Natural killer cell (primary cell): ENCODE measurements at regions not wholly inside any gene's neighbourhood (a gene's known extent, or its start where the extent isn't known, plus 50 kb on each side); places are given as distances from the start of the nearest gene placed in this dataset.

Experiments used
- ATAC-seq, 3 donors: fragments of 150-1000 bp in 2 of 3; fragments of 200-7000 bp in 1 of 3; cut with Tn5 transposase; 1 replicate in 1 of 3; 2 replicates in 2 of 3; pipeline ENCODE4 v1.10.0; 2021; ENCODE audit warnings: mild to moderate bottlenecking in 2 of 3, moderate library complexity in 2 of 3
- DNase-seq, 2 donors: peaks; one replicate each; pipeline versions ENCODE4 v3.0.0 to v3.0.0-alpha.2; 2013 to 2021; ENCODE audit warnings: mixed read lengths in 1 of 2
- H3K27ac ChIP-seq: one replicate; pipeline ENCODE4 v1.5.1; 2013; ENCODE audit warnings: mild to moderate bottlenecking, low read length
- H3K27me3 ChIP-seq: one replicate; pipeline ENCODE4 v1.6.1; 2013; ENCODE audit warnings: low read length; ENCODE audit not compliant: control insufficient read depth, insufficient read depth
- H3K36me3 ChIP-seq: one replicate; pipeline ENCODE4 v1.6.1; 2013; ENCODE audit warnings: low read length; ENCODE audit not compliant: control insufficient read depth, insufficient read depth
- H3K4me1 ChIP-seq: one replicate; pipeline ENCODE4 v1.6.1; 2013; ENCODE audit warnings: low read length; ENCODE audit not compliant: control insufficient read depth, insufficient read depth
- H3K4me3 ChIP-seq: one replicate; pipeline ENCODE4 v1.5.1; 2013; ENCODE audit warnings: low read length
- H3K9me3 ChIP-seq: one replicate; pipeline ENCODE4 v1.6.1; 2013; ENCODE audit warnings: low read length; ENCODE audit not compliant: control insufficient read depth, insufficient read depth
- H3K27ac Mint-ChIP-seq, 2 donors: one replicate each; pipeline ENCODE4 v1.8.0; 2022; ENCODE audit warnings: mild to moderate bottlenecking in 2 of 2, mixed read lengths in 2 of 2, moderate library complexity in 1 of 2
- H3K27me3 Mint-ChIP-seq, 2 donors: one replicate each; pipeline ENCODE4 v1.8.0; 2022; ENCODE audit warnings: low read depth in 2 of 2, mixed read lengths in 2 of 2
- H3K36me3 Mint-ChIP-seq: one replicate; pipeline ENCODE4 v1.8.0; 2022; ENCODE audit warnings: mixed read lengths
- H3K4me1 Mint-ChIP-seq, 2 donors: one replicate each; pipeline ENCODE4 v1.8.0; 2022; ENCODE audit warnings: mixed read lengths in 2 of 2
- H3K4me3 Mint-ChIP-seq: one replicate; pipeline ENCODE4 v1.8.0; 2022; ENCODE audit warnings: mild to moderate bottlenecking, moderate library complexity, mixed read lengths
- H3K9me3 Mint-ChIP-seq, 2 donors: one replicate each; pipeline ENCODE4 v1.8.0; 2022; ENCODE audit warnings: mixed read lengths in 2 of 2
- WGBS: methylation state at CpG from one replicate; pipeline ENCODE4 v1.1.7; 2013; ENCODE audit warnings: missing lambda C conversion rate; ENCODE audit not compliant: insufficient coverage; 5-methylcytosine and 5-hydroxymethylcytosine counted together
- intact Hi-C: fragments of 100-400 bp; cut with micrococcal nuclease; formaldehyde crosslinking; loops from one replicate; pipeline ENCODE4 v1.14.2; 2022
- TF ChIP-seq, protein P1 (sequence below): fragments of 200-600 bp; IDR thresholded peaks from one replicate; pipeline ENCODE4 v1.8.0; 2022; ENCODE audit warnings: antibody characterized with exemption

DNA sequence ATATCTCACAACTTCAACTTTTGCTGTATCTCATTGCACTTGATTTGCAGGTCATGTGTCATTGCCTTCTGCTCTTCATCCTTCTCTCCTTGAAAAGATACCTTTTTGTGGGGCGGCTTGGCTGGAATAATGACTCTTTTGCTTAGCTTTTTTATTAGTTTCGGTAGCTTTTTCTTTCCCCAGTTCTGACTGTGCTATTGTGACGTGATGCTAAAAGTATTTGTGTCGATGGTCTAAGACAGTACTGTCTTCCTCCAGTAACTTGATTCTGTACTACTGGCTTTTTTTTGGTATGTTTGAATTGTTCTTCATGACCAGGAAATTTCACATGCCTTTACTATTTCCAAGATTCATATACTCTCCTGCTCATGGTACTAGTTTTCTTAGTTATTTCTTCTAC is 63.1 kb downstream of the SLITRK1 start:
- H3K9me3 ChIP-seq: peaks cover 8% of the 10 kb centered on the region
- WGBS: 91% methylated on average over 3 of the region's 4 CpGs
- no peaks in the 10 kb centered on the region for H3K27me3 ChIP-seq
- H3K27ac Mint-ChIP-seq: no peak overlapping the region
- H3K4me3 Mint-ChIP-seq: no peak overlapping the region
- no peaks in the 10 kb centered on the region for H3K36me3 Mint-ChIP-seq
- no peak for DNase-seq
- peaks cover 5 to 7% of the 10 kb centered on the region in 2 donors for H3K9me3 Mint-ChIP-seq
- no peak overlapping the region for H3K4me3 ChIP-seq
- H3K27me3 Mint-ChIP-seq: no peaks in the 10 kb centered on the region
- no peaks in the 10 kb centered on the region for H3K36me3 ChIP-seq
- TF ChIP-seq, protein P1, sequence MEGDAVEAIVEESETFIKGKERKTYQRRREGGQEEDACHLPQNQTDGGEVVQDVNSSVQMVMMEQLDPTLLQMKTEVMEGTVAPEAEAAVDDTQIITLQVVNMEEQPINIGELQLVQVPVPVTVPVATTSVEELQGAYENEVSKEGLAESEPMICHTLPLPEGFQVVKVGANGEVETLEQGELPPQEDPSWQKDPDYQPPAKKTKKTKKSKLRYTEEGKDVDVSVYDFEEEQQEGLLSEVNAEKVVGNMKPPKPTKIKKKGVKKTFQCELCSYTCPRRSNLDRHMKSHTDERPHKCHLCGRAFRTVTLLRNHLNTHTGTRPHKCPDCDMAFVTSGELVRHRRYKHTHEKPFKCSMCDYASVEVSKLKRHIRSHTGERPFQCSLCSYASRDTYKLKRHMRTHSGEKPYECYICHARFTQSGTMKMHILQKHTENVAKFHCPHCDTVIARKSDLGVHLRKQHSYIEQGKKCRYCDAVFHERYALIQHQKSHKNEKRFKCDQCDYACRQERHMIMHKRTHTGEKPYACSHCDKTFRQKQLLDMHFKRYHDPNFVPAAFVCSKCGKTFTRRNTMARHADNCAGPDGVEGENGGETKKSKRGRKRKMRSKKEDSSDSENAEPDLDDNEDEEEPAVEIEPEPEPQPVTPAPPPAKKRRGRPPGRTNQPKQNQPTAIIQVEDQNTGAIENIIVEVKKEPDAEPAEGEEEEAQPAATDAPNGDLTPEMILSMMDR: no peak
- no peak for ATAC-seq
- no peak overlapping the region for H3K27ac ChIP-seq
- H3K4me1 Mint-ChIP-seq: no peaks in the 10 kb centered on the region
- H3K4me1 ChIP-seq: no peaks in the 10 kb centered on the region
- intact Hi-C loops: no loop called here

DNA sequence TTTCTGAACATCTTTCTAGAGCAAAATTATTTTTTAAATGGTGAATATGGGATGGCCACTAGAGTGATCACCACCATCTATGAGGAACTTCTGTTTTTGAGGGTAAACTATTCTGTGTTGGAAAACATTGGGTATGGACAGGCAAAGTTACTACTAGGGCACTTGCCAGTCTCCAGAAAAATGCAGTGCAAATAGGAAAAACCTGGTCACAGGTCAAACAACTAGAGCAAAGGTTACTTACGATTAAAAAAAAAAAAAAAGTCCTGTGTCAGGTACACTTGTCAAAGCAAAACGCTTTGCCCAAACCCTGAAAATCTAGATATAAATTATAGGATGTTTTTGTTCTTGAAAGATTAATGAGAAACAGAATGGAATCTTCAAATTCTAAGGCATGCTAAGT is 66.2 kb downstream of the SLITRK1 start:
- Histone ChIP-seq H3K4me1 (no peaks in the 10 kb centered on the region), H3K36me3 (no peaks in the 10 kb centered on the region), H3K9me3 (no peaks in the 10 kb centered on the region), H3K27me3 (no peaks in the 10 kb centered on the region), H3K27ac (no peak overlapping the region), H3K4me3 (no peak overlapping the region)
- no peaks in the 10 kb centered on the region for H3K36me3 Mint-ChIP-seq
- H3K27me3 Mint-ChIP-seq: no peaks in the 10 kb centered on the region
- H3K4me3 Mint-ChIP-seq: no peak overlapping the region
- ATAC-seq (no peak), DNase-seq (no peak)
- intact Hi-C loops: no loop called here
- TF ChIP-seq, protein P1: no peak
- no peak overlapping the region for H3K27ac Mint-ChIP-seq
- peaks cover 10 to 12% of the 10 kb centered on the region in 2 donors for H3K9me3 Mint-ChIP-seq
- no peaks in the 10 kb centered on the region for H3K4me1 Mint-ChIP-seq
- WGBS: 100% methylated on average over 1 of the region's 2 CpGs

DNA sequence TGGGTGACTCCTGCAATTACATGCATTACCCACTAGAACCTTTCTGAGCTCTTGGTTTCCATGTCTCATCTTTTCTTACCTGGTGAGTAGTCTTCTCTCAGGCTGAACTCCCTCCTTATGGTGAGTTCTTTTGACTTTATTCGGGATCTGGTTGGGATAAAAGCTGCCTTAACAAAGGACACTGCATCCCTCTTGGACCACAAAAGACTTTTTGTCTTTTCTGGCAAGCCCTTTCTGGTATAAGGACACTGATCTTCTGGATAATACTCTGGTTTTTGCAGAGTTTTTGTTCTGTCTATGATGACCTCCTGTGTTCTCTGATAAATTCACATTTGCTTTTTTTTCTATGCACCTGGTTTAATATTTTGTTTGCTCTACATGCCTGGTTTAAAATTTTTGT is 66.7 kb downstream of the SLITRK1 start:
- intact Hi-C loops: no loop called here
- no peaks in the 10 kb centered on the region for H3K36me3 Mint-ChIP-seq

DNA sequence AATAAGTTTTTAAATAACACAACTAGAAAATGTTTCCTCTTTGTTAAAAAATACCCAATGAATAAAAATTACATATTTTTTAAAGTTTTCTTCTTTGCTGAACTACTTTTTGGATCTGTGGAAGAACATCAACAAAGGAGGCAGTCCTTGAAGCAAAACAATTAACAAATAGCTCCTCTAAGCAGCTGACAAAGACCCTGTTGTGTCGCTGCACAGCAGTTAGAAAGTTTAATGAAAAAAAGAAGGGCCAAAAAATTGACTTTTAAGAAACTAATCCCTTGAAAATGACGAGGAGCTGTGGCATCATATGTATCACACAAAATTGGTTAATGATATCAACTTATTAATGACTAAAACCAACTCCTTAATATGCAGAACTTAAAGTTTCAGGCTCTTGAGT is 72.1 kb downstream of the SLITRK1 start:
- H3K27ac ChIP-seq: no peak overlapping the region
- Mint-ChIP-seq H3K27me3 (no peaks in the 10 kb centered on the region), H3K9me3 (peaks cover 7 to 13% of the 10 kb centered on the region in 2 donors), H3K27ac (no peak overlapping the region), H3K4me1 (no peaks in the 10 kb centered on the region), H3K36me3 (no peaks in the 10 kb centered on the region), H3K4me3 (no peak overlapping the region)
- H3K27me3 ChIP-seq: no peaks in the 10 kb centered on the region
- intact Hi-C loops: no loop called here
- TF ChIP-seq, protein P1: no peak
- H3K9me3 ChIP-seq: no peaks in the 10 kb centered on the region
- no peaks in the 10 kb centered on the region for H3K36me3 ChIP-seq
- DNase-seq (no peak), ATAC-seq (no peak)
- H3K4me3 ChIP-seq: no peak overlapping the region
- H3K4me1 ChIP-seq: no peaks in the 10 kb centered on the region
- WGBS: 43% methylated on average over 1 of the region's 2 CpGs

More for the DNA sequence above, 66.7 kb downstream of the SLITRK1 start:
- Mint-ChIP-seq H3K4me1 (no peaks in the 10 kb centered on the region), H3K27me3 (no peaks in the 10 kb centered on the region), H3K27ac (no peak overlapping the region), H3K4me3 (no peak overlapping the region), H3K9me3 (peaks cover 10 to 12% of the 10 kb centered on the region in 2 donors)
- WGBS: 100% methylated on average over 1 of the region's 1 CpG
- DNase-seq (no peak), ATAC-seq (no peak)
- Histone ChIP-seq H3K27me3 (no peaks in the 10 kb centered on the region), H3K9me3 (no peaks in the 10 kb centered on the region), H3K36me3 (no peaks in the 10 kb centered on the region), H3K27ac (no peak overlapping the region), H3K4me1 (no peaks in the 10 kb centered on the region), H3K4me3 (no peak overlapping the region)
- TF ChIP-seq, protein P1: no peak
